ENCODE measurements at regions not wholly inside any gene's neighbourhood (a gene's known extent, or its start where the extent isn't known, plus 50 kb on each side); places are given as distances from the start of the nearest gene placed in this dataset.

GRCh38 chr3:77889616-77890015, 849.7 kb downstream of the ROBO2 start:
- Histone ChIP-seq H3K4me1 (no peaks in the 10 kb centered on the region), H3K4me3 (no peak overlapping the region), H3K36me3 (no peaks in the 10 kb centered on the region), H3K27ac (no peak overlapping the region), H3K9me3 (peaks cover 0 to 6% (median 0%) of the 10 kb centered on the region in 8 donors), H3K27me3 (replicated peaks in 1 of 7) (no peaks in the 10 kb centered on the region)
- WGBS, 5 donors, result 76 to 89% (median 83%) methylated on average over 3 of the region's 3 CpGs
- TF ChIP-seq POLR2A (IDR thresholded peaks at IDR 0.05) (no peak), POLR2AphosphoS5 (IDR thresholded peaks at IDR 0.05) (no peak), CTCF (IDR thresholded peaks at IDR 0.05 in 8 of 11, conservative IDR thresholded peaks at IDR 0.05 in 3 of 11) (no peak)
- intact Hi-C loops (cut with DNase I; ENCODE audit: low total_unique reads), result no loop called here
- DNase-seq, result no peak

- TF ChIP-seq POLR2A (IDR thresholded peaks at IDR 0.05) (no peak), CTCF (IDR thresholded peaks at IDR 0.05 in 8 of 11, conservative IDR thresholded peaks at IDR 0.05 in 3 of 11) (no peak), POLR2AphosphoS5 (IDR thresholded peaks at IDR 0.05) (no peak)
- intact Hi-C loops (cut with DNase I; ENCODE audit: low total_unique reads), result no loop called here
- Histone ChIP-seq H3K27me3 (replicated peaks in 1 of 7) (no peaks in the 10 kb centered on the region), H3K4me3 (no peak overlapping the region), H3K36me3 (no peaks in the 10 kb centered on the region), H3K4me1 (no peaks in the 10 kb centered on the region), H3K9me3 (peaks cover 0 to 22% (median 5%) of the 10 kb centered on the region in 8 donors), H3K27ac (no peak overlapping the region)
- DNase-seq, result no peak
- WGBS, 5 donors, result 92 to 98% (median 96%) methylated on average over 1 of the region's 1 CpG
Measured at GRCh38 chr3:77898621-77899020, 858.7 kb downstream of the ROBO2 start.

- TF ChIP-seq CTCF (IDR thresholded peaks at IDR 0.05 in 8 of 11, conservative IDR thresholded peaks at IDR 0.05 in 3 of 11), result no peak
- TF ChIP-seq POLR2AphosphoS5 (IDR thresholded peaks at IDR 0.05), result no peak
- TF ChIP-seq POLR2A (IDR thresholded peaks at IDR 0.05), result no peak
- 60 to 68% (median 62%) methylated on average over 1 of the region's 1 CpG for WGBS, 5 donors
- H3K4me3 ChIP-seq, result no peak overlapping the region
- no peak for DNase-seq
- no peak overlapping the region for H3K27ac ChIP-seq
- intact Hi-C loops (cut with DNase I; ENCODE audit: low total_unique reads), result no loop called here
- H3K4me1 ChIP-seq, result no peaks in the 10 kb centered on the region
- H3K9me3 ChIP-seq, result peaks cover 0 to 21% (median 5%) of the 10 kb centered on the region in 8 donors
- H3K27me3 ChIP-seq (replicated peaks in 1 of 7), result no peaks in the 10 kb centered on the region
- no peaks in the 10 kb centered on the region for H3K36me3 ChIP-seq
Measured at GRCh38 chr3:77902675-77903074, 862.8 kb downstream of the ROBO2 start.

- intact Hi-C loops (cut with DNase I; ENCODE audit: low total_unique reads), result no loop called here
- no peaks in the 10 kb centered on the region for H3K36me3 ChIP-seq
- H3K4me3 ChIP-seq, result no peak overlapping the region
- WGBS, 5 donors, result 82 to 89% (median 85%) methylated on average over 3 of the region's 3 CpGs
- H3K9me3 ChIP-seq, result peaks cover 0 to 16% (median 0%) of the 10 kb centered on the region in 8 donors
- no peaks in the 10 kb centered on the region for H3K27me3 ChIP-seq (replicated peaks in 1 of 7)
- no peak for DNase-seq
- H3K4me1 ChIP-seq, result no peaks in the 10 kb centered on the region
- TF ChIP-seq POLR2A (IDR thresholded peaks at IDR 0.05) (no peak), CTCF (IDR thresholded peaks at IDR 0.05 in 8 of 11, conservative IDR thresholded peaks at IDR 0.05 in 3 of 11) (no peak), POLR2AphosphoS5 (IDR thresholded peaks at IDR 0.05) (no peak)
- H3K27ac ChIP-seq, result no peak overlapping the region
Measured at GRCh38 chr3:77906102-77906709, 866.3 kb downstream of the ROBO2 start.
